ENCODE measurements at regions not wholly inside any gene's neighbourhood (a gene's known extent, or its start where the extent isn't known, plus 50 kb on each side); places are given as distances from the start of the nearest gene placed in this dataset.

- H3K4ac ChIP-seq (ENCODE audit: low read depth, low read length): no peak overlapping the region
- no peaks in the 10 kb centered on the region for H3K79me1 ChIP-seq (ENCODE audit: low read depth in 1 of 2, low read length in 2 of 2)
- no peaks in the 10 kb centered on the region for H3K36me3 ChIP-seq (ENCODE audit: control insufficient read depth, insufficient read depth, low read length)
- POLR2A ChIA-PET (ENCODE audit: unreplicated experiment): no interaction called here
- ATAC-seq (ENCODE audit: low read depth) (no peak), DNase-seq (no peak)
- no peak overlapping the region for H3K9ac ChIP-seq (ENCODE audit: low read depth, low read length)
- H3K9me1 ChIP-seq (ENCODE audit: insufficient read depth, low read length): 0 out of 2 replicates have a peak, but pooled peaks cover 2% of the 10 kb centered on the region
- H4K8ac ChIP-seq (ENCODE audit: low read depth in 2 of 2, low read length in 2 of 2): no peak overlapping the region
- no peak overlapping the region for H3K27ac ChIP-seq (ENCODE audit: insufficient read depth, low read length)
- no peaks in the 10 kb centered on the region for H4K20me1 ChIP-seq (ENCODE audit: insufficient read depth, low read length)
- CTCF ChIA-PET: interaction anchor here (0.8 kb wide), 1 partner anchor 31 kb away, joined by 3 read pairs; no protein-coding TSS in a partner anchor
- H3K4me1 ChIP-seq (ENCODE audit: control insufficient read depth, insufficient read depth, low read length): no peaks in the 10 kb centered on the region
- no peak overlapping the region for H3K4me3 ChIP-seq (ENCODE audit: insufficient read depth, low read depth, low read length)
- H4K91ac ChIP-seq (ENCODE audit: insufficient read depth, low read depth, low read length): no peak overlapping the region
- no peak overlapping the region for H3K4me2 ChIP-seq (ENCODE audit: low read depth, low read length)
- dilution Hi-C loops (cut with HindIII; ENCODE audit: low sequenced_read_pairs, unreplicated experiment) (no loop called here), in situ Hi-C loops (cut with MboI; ENCODE audit: low sequenced_read_pairs) (no loop called here), intact Hi-C loops (cut with micrococcal nuclease) (no loop called here)
- H3K56ac ChIP-seq (ENCODE audit: extremely low read depth, insufficient read depth, low read length): no peak overlapping the region
- no peak overlapping the region for H2AK5ac ChIP-seq (ENCODE audit: low read depth, low read length)
- H4K5ac ChIP-seq (ENCODE audit: low read depth, low read length): no peak overlapping the region
- H3K18ac ChIP-seq (ENCODE audit: low read depth, low read length): no peak overlapping the region
- no peak overlapping the region for H2BK120ac ChIP-seq (ENCODE audit: low read depth, low read length)
- peaks cover 3% of the 10 kb centered on the region; the same call in 1 of the 2 replicates for H3K9me3 ChIP-seq (ENCODE audit: control insufficient read depth, insufficient read depth, low read length)
- TF ChIP-seq USF2 (IDR thresholded peaks at IDR 0.05; ENCODE audit: low read depth, low read length) (no peak), FOS (IDR thresholded peaks at IDR 0.05; ENCODE audit: low read depth, low read length) (no peak), CTCF (conservative IDR thresholded peaks at IDR 0.05; ENCODE audit: low read depth, low read length) (no peak), MAZ (IDR thresholded peaks at IDR 0.05; ENCODE audit: borderline replicate concordance, low read depth, low read length) (no peak), SMC3 (IDR thresholded peaks at IDR 0.05; ENCODE audit: low read depth, low read length) (no peak), RAD21 (IDR thresholded peaks at IDR 0.05; ENCODE audit: low read length) (no peak), BHLHE40 (IDR thresholded peaks at IDR 0.05; ENCODE audit: low read depth, low read length) (no peak), POLR2A (IDR thresholded peaks at IDR 0.05; ENCODE audit: low read depth, low read length) (no peak), CHD1 (IDR thresholded peaks at IDR 0.05; ENCODE audit: low read depth, low read length) (no peak), MAFK (IDR thresholded peaks at IDR 0.05; ENCODE audit: low read depth, low read length) (no peak), ELK1 (IDR thresholded peaks at IDR 0.05; ENCODE audit: borderline replicate concordance, low read depth, low read length) (no peak), MXI1 (IDR thresholded peaks at IDR 0.05; ENCODE audit: borderline replicate concordance, low read depth, low read length) (no peak), RCOR1 (IDR thresholded peaks at IDR 0.05; ENCODE audit: insufficient replicate concordance, low read length) (no peak), RFX5 (IDR thresholded peaks at IDR 0.05; ENCODE audit: low read depth, low read length) (no peak), NFE2L2 (IDR thresholded peaks at IDR 0.05; ENCODE audit: low read depth, low read length) (no peak), CEBPB (IDR thresholded peaks at IDR 0.05; ENCODE audit: low read depth, low read length) (no peak)
- H3K23ac ChIP-seq (ENCODE audit: low read depth, low read length): no peak overlapping the region
- H2BK15ac ChIP-seq (ENCODE audit: low read depth, low read length): no peak overlapping the region
- no peak overlapping the region for H2AFZ ChIP-seq (replicated peaks; ENCODE audit: low read length, poor library complexity)
- H2BK5ac ChIP-seq (ENCODE audit: low read depth, low read length, poor library complexity, severe bottlenecking): no peak overlapping the region
- no peak overlapping the region for H3K14ac ChIP-seq (replicated peaks; ENCODE audit: low read depth, low read length)
- no peak overlapping the region for H2BK20ac ChIP-seq (ENCODE audit: low read depth, low read length)
- no peak overlapping the region for H2AK9ac ChIP-seq (replicated peaks; ENCODE audit: low read depth, low read length, poor library complexity)
- H3K27me3 ChIP-seq (ENCODE audit: control insufficient read depth, insufficient read depth, low read length): peaks cover 27% of the 10 kb centered on the region
- BruUV-seq (replicated peaks): no TSS peak
Measured at GRCh38 chr7:36098096-36098495, 55.0 kb upstream of the EEPD1 start.
